HL-60 (cell line): ENCODE measurements at regions not wholly inside any gene's neighbourhood (a gene's known extent, or its start where the extent isn't known, plus 50 kb on each side); places are given as distances from the start of the nearest gene placed in this dataset.

Source experiments
- DNase-seq, 2 experiments: peaks; one replicate each; pipeline ENCODE4 v3.0.0-alpha.2; 2010 to 2020; ENCODE audit warnings: low read depth in 1 of 2, low spot score in 1 of 2
- H3K27ac ChIP-seq: fragments of 250-450 bp; sonication (Bioruptor Pico); replicated peaks from 2 replicates; pipeline ENCODE4 v1.5.1; 2020; ENCODE audit warnings: mild to moderate bottlenecking, moderate library complexity
- H3K27me3 ChIP-seq: fragments of 250-450 bp; sonication (Bioruptor Pico); 2 replicates; pipeline ENCODE4 v1.5.1; 2021; ENCODE audit warnings: mild to moderate bottlenecking, moderate library complexity; ENCODE audit not compliant: insufficient read depth, poor library complexity, severe bottlenecking
- H3K4me3 ChIP-seq: replicated peaks from 2 replicates; pipeline ENCODE4 v1.5.1; 2011; ENCODE audit warnings: mild to moderate bottlenecking, control low read depth, low read length; ENCODE audit not compliant: insufficient read depth
- GABPA ChIP-seq: IDR thresholded peaks from 2 replicates; pipeline ENCODE4 v1.6.1; 2012; ENCODE audit warnings: low read depth
- POLR2AphosphoS5 ChIP-seq: IDR thresholded peaks from 2 replicates; pipeline ENCODE4 v1.6.1; 2012; ENCODE audit warnings: low read depth
- SPI1 ChIP-seq: IDR thresholded peaks from 2 replicates; pipeline ENCODE4 v1.6.1; 2012; ENCODE audit warnings: low read depth, mild to moderate bottlenecking, borderline replicate concordance
- TF ChIP-seq, protein P1 (sequence below): IDR thresholded peaks from 2 replicates; pipeline ENCODE4 v1.6.1; 2012; ENCODE audit warnings: low read depth; ENCODE audit not compliant: insufficient replicate concordance
- TF ChIP-seq, protein P2 (sequence below): IDR thresholded peaks from one replicate; pipeline ENCODE4 v1.5.1; 2011; ENCODE audit warnings: low read length, control low read depth, inconsistent platforms; ENCODE audit not compliant: insufficient read depth

DNA sequence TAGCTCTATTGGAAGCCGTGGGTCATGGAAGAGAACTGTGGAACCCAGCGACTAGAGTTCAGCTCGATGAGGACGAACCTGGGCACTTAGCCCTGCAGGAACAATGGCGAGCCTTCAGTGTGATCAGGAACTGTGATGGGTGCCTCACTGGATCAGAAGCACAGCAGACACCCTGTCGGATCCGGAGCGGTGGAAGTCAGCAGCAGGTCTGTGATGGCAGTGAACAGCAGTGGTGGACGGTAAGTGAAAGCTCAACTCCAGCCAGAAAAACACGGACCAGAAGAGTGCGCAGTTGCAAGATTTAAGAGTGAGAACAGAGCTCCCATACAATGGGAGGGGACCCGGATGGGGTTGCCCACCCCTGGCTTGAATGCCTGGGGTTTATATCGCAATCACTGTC lies 282.2 kb downstream of the NSUN3 start:
- no peaks in the 10 kb centered on the region for H3K27me3 ChIP-seq
- no peak for DNase-seq
- TF ChIP-seq, protein P1, sequence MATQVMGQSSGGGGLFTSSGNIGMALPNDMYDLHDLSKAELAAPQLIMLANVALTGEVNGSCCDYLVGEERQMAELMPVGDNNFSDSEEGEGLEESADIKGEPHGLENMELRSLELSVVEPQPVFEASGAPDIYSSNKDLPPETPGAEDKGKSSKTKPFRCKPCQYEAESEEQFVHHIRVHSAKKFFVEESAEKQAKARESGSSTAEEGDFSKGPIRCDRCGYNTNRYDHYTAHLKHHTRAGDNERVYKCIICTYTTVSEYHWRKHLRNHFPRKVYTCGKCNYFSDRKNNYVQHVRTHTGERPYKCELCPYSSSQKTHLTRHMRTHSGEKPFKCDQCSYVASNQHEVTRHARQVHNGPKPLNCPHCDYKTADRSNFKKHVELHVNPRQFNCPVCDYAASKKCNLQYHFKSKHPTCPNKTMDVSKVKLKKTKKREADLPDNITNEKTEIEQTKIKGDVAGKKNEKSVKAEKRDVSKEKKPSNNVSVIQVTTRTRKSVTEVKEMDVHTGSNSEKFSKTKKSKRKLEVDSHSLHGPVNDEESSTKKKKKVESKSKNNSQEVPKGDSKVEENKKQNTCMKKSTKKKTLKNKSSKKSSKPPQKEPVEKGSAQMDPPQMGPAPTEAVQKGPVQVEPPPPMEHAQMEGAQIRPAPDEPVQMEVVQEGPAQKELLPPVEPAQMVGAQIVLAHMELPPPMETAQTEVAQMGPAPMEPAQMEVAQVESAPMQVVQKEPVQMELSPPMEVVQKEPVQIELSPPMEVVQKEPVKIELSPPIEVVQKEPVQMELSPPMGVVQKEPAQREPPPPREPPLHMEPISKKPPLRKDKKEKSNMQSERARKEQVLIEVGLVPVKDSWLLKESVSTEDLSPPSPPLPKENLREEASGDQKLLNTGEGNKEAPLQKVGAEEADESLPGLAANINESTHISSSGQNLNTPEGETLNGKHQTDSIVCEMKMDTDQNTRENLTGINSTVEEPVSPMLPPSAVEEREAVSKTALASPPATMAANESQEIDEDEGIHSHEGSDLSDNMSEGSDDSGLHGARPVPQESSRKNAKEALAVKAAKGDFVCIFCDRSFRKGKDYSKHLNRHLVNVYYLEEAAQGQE = no peak
- no peak for TF ChIP-seq SPI1
- TF ChIP-seq, protein P2, sequence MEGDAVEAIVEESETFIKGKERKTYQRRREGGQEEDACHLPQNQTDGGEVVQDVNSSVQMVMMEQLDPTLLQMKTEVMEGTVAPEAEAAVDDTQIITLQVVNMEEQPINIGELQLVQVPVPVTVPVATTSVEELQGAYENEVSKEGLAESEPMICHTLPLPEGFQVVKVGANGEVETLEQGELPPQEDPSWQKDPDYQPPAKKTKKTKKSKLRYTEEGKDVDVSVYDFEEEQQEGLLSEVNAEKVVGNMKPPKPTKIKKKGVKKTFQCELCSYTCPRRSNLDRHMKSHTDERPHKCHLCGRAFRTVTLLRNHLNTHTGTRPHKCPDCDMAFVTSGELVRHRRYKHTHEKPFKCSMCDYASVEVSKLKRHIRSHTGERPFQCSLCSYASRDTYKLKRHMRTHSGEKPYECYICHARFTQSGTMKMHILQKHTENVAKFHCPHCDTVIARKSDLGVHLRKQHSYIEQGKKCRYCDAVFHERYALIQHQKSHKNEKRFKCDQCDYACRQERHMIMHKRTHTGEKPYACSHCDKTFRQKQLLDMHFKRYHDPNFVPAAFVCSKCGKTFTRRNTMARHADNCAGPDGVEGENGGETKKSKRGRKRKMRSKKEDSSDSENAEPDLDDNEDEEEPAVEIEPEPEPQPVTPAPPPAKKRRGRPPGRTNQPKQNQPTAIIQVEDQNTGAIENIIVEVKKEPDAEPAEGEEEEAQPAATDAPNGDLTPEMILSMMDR = no peak
- TF ChIP-seq GABPA = no peak
- no peak for TF ChIP-seq POLR2AphosphoS5

DNA sequence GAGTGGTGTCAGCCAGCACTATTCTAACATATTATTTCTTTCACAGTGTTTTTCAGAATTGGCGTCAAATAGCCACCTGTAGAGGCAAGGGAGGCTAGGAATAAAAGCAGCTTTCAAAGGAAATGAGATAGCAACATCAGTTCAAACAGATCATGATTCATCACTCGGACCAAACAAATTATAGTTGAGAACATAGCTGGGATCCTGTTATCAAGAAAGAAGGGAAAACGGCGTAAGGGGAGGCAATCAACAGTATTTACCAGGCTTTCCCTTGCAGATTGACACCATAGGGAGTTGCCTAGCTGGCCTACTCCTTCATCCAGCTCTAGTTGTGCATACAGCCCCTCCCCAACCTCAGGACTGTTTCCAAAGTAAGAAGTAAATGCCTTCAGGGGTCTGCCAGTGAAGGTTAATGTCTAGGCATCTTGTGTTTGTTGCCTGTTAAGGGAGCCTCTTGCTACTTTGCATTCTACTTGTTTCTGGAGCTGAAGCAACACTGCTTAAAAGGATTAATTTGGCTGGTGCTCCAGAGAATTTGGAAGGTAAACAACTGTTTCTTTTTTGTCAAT lies 286.5 kb downstream of the NSUN3 start:
- no peak for TF ChIP-seq SPI1
- TF ChIP-seq, protein P2 = no peak
- TF ChIP-seq, protein P1 = no peak
- no peak for TF ChIP-seq POLR2AphosphoS5
- no peak for TF ChIP-seq GABPA
- no peaks in the 10 kb centered on the region for H3K27me3 ChIP-seq

More for the DNA sequence above, 282.2 kb downstream of the NSUN3 start:
- H3K27ac ChIP-seq = no peak overlapping the region
- no peak overlapping the region for H3K4me3 ChIP-seq

DNA sequence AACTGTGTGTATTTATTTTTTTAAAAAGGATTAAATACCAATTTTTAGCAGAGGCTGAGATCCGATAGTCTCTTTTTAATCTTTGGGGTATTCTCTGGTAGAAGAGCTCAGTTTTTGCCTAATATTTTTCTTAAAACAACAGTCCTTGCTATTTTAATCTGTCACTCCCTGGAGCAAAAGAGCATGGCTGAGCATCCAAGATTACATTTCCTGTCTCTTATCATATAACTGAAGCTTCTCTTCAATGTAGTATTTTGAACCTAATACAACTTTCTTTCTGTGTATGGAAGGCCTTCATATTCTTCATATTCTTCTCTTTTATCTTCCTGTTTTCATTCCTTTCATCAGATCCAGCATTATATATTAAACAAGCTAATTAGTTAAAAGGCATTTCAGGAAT lies 293.7 kb downstream of the NSUN3 start:
- TF ChIP-seq POLR2AphosphoS5 (no peak), SPI1 (no peak), GABPA (no peak)
- TF ChIP-seq, protein P1 = no peak
- TF ChIP-seq, protein P2 = no peak
- no peak overlapping the region for H3K27ac ChIP-seq

More for the DNA sequence above, 286.5 kb downstream of the NSUN3 start:
- H3K27ac ChIP-seq = no peak overlapping the region
- H3K4me3 ChIP-seq = no peak overlapping the region
- DNase-seq = no peak

More for the DNA sequence above, 293.7 kb downstream of the NSUN3 start:
- no peak overlapping the region for H3K4me3 ChIP-seq
- DNase-seq = no peak
- H3K27me3 ChIP-seq = no peaks in the 10 kb centered on the region
